ENCODE measurements at regions not wholly inside any gene's neighbourhood (a gene's known extent, or its start where the extent isn't known, plus 50 kb on each side); places are given as distances from the start of the nearest gene placed in this dataset.

- Histone ChIP-seq H3K4me3 (no peak overlapping the region), H3K27ac (peak overlapping the region in 17 of 21 experiments; percentile 13 to 83 (median 56))
These were observed 148.7 kb downstream of the LURAP1L start for GRCh38 chr9:12923468-12924009.

GRCh38 chr9:12930906-12931305, 156.1 kb downstream of the LURAP1L start:
- H3K4me3 ChIP-seq = no peak overlapping the region
- H3K27ac ChIP-seq = no peak overlapping the region

- Histone ChIP-seq H3K27ac (peak overlapping the region in 2 of 21 experiments; percentile 18 to 33), H3K4me3 (no peak overlapping the region)
These were observed 159.1 kb downstream of the LURAP1L start for GRCh38 chr9:12933957-12934356.

- Histone ChIP-seq H3K27ac (no peak overlapping the region), H3K4me3 (no peak overlapping the region)
These were observed 159.9 kb downstream of the LURAP1L start for GRCh38 chr9:12934545-12935272.

- Histone ChIP-seq H3K27ac (no peak overlapping the region), H3K4me3 (no peak overlapping the region)
These were observed 160.9 kb downstream of the LURAP1L start for GRCh38 chr9:12935714-12936113.

- Histone ChIP-seq H3K27ac (no peak overlapping the region), H3K4me3 (no peak overlapping the region)
These were observed 179.6 kb downstream of the LURAP1L start for GRCh38 chr9:12954441-12954840.

GRCh38 chr9:12955510-12956163, 180.8 kb downstream of the LURAP1L start:
- H3K4me3 ChIP-seq = no peak overlapping the region
- peak overlapping the region in 6 of 21 experiments; percentile 23 to 65 (median 46) for H3K27ac ChIP-seq

- peak overlapping the region in 7 of 21 experiments; percentile 16 to 65 (median 42) for H3K27ac ChIP-seq
These were observed 181.4 kb downstream of the LURAP1L start for GRCh38 chr9:12956261-12956660.

GRCh38 chr9:12956805-12957204, 182.0 kb downstream of the LURAP1L start:
- peak overlapping the region in 1 of 21 experiments; percentile 50 for H3K27ac ChIP-seq
- H3K4me3 ChIP-seq = no peak overlapping the region

More at GRCh38 chr9:12956261-12956660, 181.4 kb downstream of the LURAP1L start:
- no peak overlapping the region for H3K4me3 ChIP-seq

GRCh38 chr9:12958279-12958678, 183.5 kb downstream of the LURAP1L start:
- H3K4me3 ChIP-seq = no peak overlapping the region
- H3K27ac ChIP-seq = no peak overlapping the region

- Histone ChIP-seq H3K27ac (no peak overlapping the region), H3K4me3 (no peak overlapping the region)
These were observed 183.9 kb downstream of the LURAP1L start for GRCh38 chr9:12958708-12959107.

- H3K4me3 ChIP-seq = no peak overlapping the region
- no peak overlapping the region for H3K27ac ChIP-seq
These were observed 186.5 kb downstream of the LURAP1L start for GRCh38 chr9:12961276-12961809.

GRCh38 chr9:12963537-12963936, 188.7 kb downstream of the LURAP1L start:
- no peak overlapping the region for H3K27ac ChIP-seq
- H3K4me3 ChIP-seq = no peak overlapping the region

- Histone ChIP-seq H3K27ac (no peak overlapping the region), H3K4me3 (no peak overlapping the region)
These were observed 189.5 kb downstream of the LURAP1L start for GRCh38 chr9:12964271-12964670.

- Histone ChIP-seq H3K4me3 (no peak overlapping the region), H3K27ac (no peak overlapping the region)
These were observed 190.5 kb downstream of the LURAP1L start for GRCh38 chr9:12965303-12965702.

GRCh38 chr9:12968093-12968492, 193.3 kb downstream of the LURAP1L start:
- H3K27ac ChIP-seq = no peak overlapping the region
- H3K4me3 ChIP-seq = no peak overlapping the region

- Histone ChIP-seq H3K4me3 (no peak overlapping the region), H3K27ac (peak overlapping the region in 5 of 21 experiments; percentile 0 to 42 (median 18))
These were observed 198.1 kb downstream of the LURAP1L start for GRCh38 chr9:12972608-12973589.

- no peak overlapping the region for H3K27ac ChIP-seq
- no peak overlapping the region for H3K4me3 ChIP-seq
These were observed 198.9 kb downstream of the LURAP1L start for GRCh38 chr9:12973710-12974109.

- Histone ChIP-seq H3K27ac (no peak overlapping the region), H3K4me3 (no peak overlapping the region)
These were observed 199.9 kb downstream of the LURAP1L start for GRCh38 chr9:12974671-12975070.

GRCh38 chr9:12975496-12975895, 200.7 kb downstream of the LURAP1L start:
- Histone ChIP-seq H3K27ac (no peak overlapping the region), H3K4me3 (no peak overlapping the region)
